HT1080 (cell line): ENCODE measurements at regions not wholly inside any gene's neighbourhood (a gene's known extent, or its start where the extent isn't known, plus 50 kb on each side); places are given as distances from the start of the nearest gene placed in this dataset.

Source experiments
- DNase-seq: peaks from one replicate; pipeline ENCODE4 v3.0.0-alpha.2; 2015; ENCODE audit warnings: low read depth

GRCh38 chr16:54521327-54521726 is 234.7 kb upstream of the IRX3 start:
- no peak for DNase-seq

GRCh38 chr16:54519161-54519695 is 232.6 kb upstream of the IRX3 start:
- DNase-seq = no peak

- no peak for DNase-seq
These were observed 230.6 kb upstream of the IRX3 start for GRCh38 chr16:54517181-54517580.

GRCh38 chr16:54512467-54512995 is 225.9 kb upstream of the IRX3 start:
- no peak for DNase-seq

GRCh38 chr16:54511222-54511731 is 224.7 kb upstream of the IRX3 start:
- no peak for DNase-seq

- DNase-seq = no peak
These were observed 224.2 kb upstream of the IRX3 start for GRCh38 chr16:54510685-54511221.

- DNase-seq = no peak
These were observed 222.9 kb upstream of the IRX3 start for GRCh38 chr16:54509456-54509855.

GRCh38 chr16:54508351-54508750 is 221.8 kb upstream of the IRX3 start:
- DNase-seq = no peak

GRCh38 chr16:54506741-54507500 is 220.3 kb upstream of the IRX3 start:
- DNase-seq = no peak

GRCh38 chr16:54506214-54506580 is 219.6 kb upstream of the IRX3 start:
- DNase-seq = no peak

- no peak for DNase-seq
These were observed 219.1 kb upstream of the IRX3 start for GRCh38 chr16:54505549-54506213.

- DNase-seq = no peak
These were observed 217.8 kb upstream of the IRX3 start for GRCh38 chr16:54504372-54504771.

GRCh38 chr16:54503856-54504219 is 217.3 kb upstream of the IRX3 start:
- DNase-seq = no peak

- DNase-seq = peak; percentile 8
These were observed 216.6 kb upstream of the IRX3 start for GRCh38 chr16:54503011-54503855.

GRCh38 chr16:54501797-54502196 is 215.2 kb upstream of the IRX3 start:
- no peak for DNase-seq

GRCh38 chr16:54493594-54493993 is 207.0 kb upstream of the IRX3 start:
- DNase-seq = peak; percentile 32

- DNase-seq = peak; percentile 34
These were observed 206.5 kb upstream of the IRX3 start for GRCh38 chr16:54493061-54493460.

- no peak for DNase-seq
These were observed 203.5 kb upstream of the IRX3 start for GRCh38 chr16:54490112-54490488.

GRCh38 chr16:54489225-54490111 is 202.9 kb upstream of the IRX3 start:
- no peak for DNase-seq

GRCh38 chr16:54488729-54489128 is 202.1 kb upstream of the IRX3 start:
- DNase-seq = no peak
